Right atrium auricular region (tissue), 2 donors: ENCODE measurements at regions not wholly inside any gene's neighbourhood (a gene's known extent, or its start where the extent isn't known, plus 50 kb on each side); places are given as distances from the start of the nearest gene placed in this dataset.

Experiments used
- DNase-seq: peaks from one replicate; pipeline ENCODE4 v3.0.0-alpha.2; 2019; ENCODE audit warnings: low spot score
- H3K27ac ChIP-seq, 2 donors: fragments of 200-600 bp; sonication (generic); 1 replicate in 1 of 2; 2 replicates in 1 of 2; pipeline ENCODE4 v1.5.1; 2016 to 2019
- H3K27me3 ChIP-seq, 2 donors: fragments of 200-600 bp; sonication (generic); one replicate each; pipeline versions ENCODE4 v1.5.1 to v1.6.0; 2017 to 2019
- H3K36me3 ChIP-seq: fragments of 200-600 bp; sonication (generic); one replicate; pipeline ENCODE4 v1.5.1; 2016
- H3K4me1 ChIP-seq, 2 donors: fragments of 200-600 bp; sonication (generic); one replicate each; pipeline versions ENCODE4 v1.5.1 to v1.6.0; 2017 to 2019
- H3K4me3 ChIP-seq, 2 donors: fragments of 200-600 bp; sonication (generic); 1 replicate in 1 of 2; 2 replicates in 1 of 2; pipeline ENCODE4 v1.5.1; 2017 to 2019; ENCODE audit warnings: mild to moderate bottlenecking in 1 of 2, moderate library complexity in 1 of 2
- H3K9me3 ChIP-seq, 2 donors: fragments of 200-600 bp; sonication (generic); one replicate each; pipeline ENCODE4 v1.5.1; 2019
- CTCF ChIP-seq, 2 donors: fragments of 200-600 bp; sonication (generic); IDR thresholded peaks; one replicate each; pipeline ENCODE4 v1.5.1; 2019; ENCODE audit warnings: antibody characterized with exemption in 2 of 2

- H3K4me3 ChIP-seq = no peak overlapping the region
- H3K4me1 ChIP-seq = no peaks in the 10 kb centered on the region
- no peak for DNase-seq
- no peaks in the 10 kb centered on the region for H3K9me3 ChIP-seq
- H3K27ac ChIP-seq = no peak overlapping the region
- no peaks in the 10 kb centered on the region for H3K27me3 ChIP-seq
- TF ChIP-seq CTCF (IDR thresholded peaks at IDR 0.05) = no peak
- no peaks in the 10 kb centered on the region for H3K36me3 ChIP-seq
These were observed 205.9 kb upstream of the RGMA start for GRCh38 chr15:93294896-93295295.

DNA sequence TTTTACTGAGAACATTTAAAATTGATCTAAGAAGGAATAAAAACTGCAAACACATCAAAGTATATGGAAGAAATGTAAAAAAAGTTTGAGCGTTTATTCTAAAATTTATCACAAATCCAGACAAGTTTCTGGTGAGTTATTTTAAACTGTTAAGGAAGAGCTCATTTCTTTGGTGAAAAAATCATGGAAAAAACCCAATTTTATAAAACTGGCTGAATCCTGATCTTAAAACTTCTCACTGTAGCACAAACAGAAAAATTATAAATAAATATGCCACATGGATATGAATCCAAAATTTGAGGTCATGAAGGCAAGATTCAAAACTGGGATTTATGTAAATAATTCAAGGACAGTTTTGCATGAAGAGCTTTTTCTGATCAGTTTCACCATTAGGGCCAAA, 205.1 kb upstream of the RGMA start:
- Histone ChIP-seq H3K4me1 (no peaks in the 10 kb centered on the region), H3K27ac (no peak overlapping the region), H3K27me3 (no peaks in the 10 kb centered on the region), H3K9me3 (no peaks in the 10 kb centered on the region), H3K4me3 (no peak overlapping the region), H3K36me3 (no peaks in the 10 kb centered on the region)
- no peak for DNase-seq
- no peak for TF ChIP-seq CTCF (IDR thresholded peaks at IDR 0.05)

- Histone ChIP-seq H3K36me3 (no peaks in the 10 kb centered on the region), H3K9me3 (no peaks in the 10 kb centered on the region), H3K27me3 (no peaks in the 10 kb centered on the region)
These were observed 202.4 kb upstream of the RGMA start for GRCh38 chr15:93291380-93291779.

DNA sequence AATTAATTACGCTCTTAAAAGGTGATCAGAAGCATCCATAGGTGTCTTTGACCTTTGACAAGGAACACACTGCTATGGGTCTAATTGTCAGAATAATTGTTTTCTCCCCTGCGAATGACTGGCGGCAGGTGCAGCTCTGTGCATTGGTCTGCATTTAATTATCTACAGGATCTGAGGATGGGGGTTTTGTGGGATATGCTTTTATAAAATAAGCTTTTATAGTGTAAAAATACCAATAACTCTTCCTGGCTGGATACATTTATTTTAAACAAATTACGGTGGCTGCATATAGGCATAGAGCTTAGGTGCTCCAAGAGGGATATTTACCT, 201.6 kb upstream of the RGMA start:
- Histone ChIP-seq H3K4me1 (no peaks in the 10 kb centered on the region), H3K27me3 (no peaks in the 10 kb centered on the region), H3K9me3 (no peaks in the 10 kb centered on the region), H3K4me3 (no peak overlapping the region), H3K27ac (no peak overlapping the region), H3K36me3 (no peaks in the 10 kb centered on the region)
- no peak for DNase-seq
- no peak for TF ChIP-seq CTCF (IDR thresholded peaks at IDR 0.05)

More at GRCh38 chr15:93291380-93291779, 202.4 kb upstream of the RGMA start:
- no peak overlapping the region for H3K4me3 ChIP-seq
- TF ChIP-seq CTCF (IDR thresholded peaks at IDR 0.05) = no peak
- no peak for DNase-seq
- H3K4me1 ChIP-seq = no peaks in the 10 kb centered on the region
- no peak overlapping the region for H3K27ac ChIP-seq

DNA sequence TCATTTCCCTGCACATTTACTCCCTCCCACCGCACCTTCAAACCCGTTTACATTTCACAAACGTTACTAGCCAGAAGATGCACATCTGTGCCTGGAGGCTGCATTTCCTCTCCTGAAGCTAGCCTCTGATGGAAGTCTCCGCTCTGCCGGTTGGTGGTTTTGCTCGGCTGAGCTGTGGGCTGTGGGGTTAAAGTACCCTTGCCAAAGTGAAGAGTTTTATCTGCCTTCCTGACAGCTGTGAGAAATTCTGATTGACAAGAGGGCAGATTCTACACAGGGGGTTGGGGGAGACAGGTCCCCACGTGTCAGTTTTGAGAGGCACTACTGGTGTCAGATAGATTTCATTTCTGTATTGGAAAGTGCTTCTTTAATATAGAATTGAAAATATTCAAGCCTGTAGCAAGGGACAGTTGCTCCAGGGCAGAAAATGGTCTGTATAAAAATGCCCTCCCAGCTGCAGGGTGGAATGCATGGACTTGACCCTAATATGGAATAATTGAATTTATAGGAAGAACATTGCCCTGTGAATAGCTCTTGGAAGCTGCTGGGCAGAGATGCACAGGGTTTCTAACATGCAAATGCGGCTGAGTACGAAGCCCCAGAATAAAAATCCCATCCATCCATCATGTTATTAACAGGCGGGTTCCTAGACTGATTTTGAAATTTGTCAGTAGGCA, 201.1 kb upstream of the RGMA start:
- no peaks in the 10 kb centered on the region for H3K4me1 ChIP-seq
- no peaks in the 10 kb centered on the region for H3K9me3 ChIP-seq
- DNase-seq = no peak
- H3K4me3 ChIP-seq = no peak overlapping the region
- no peak for TF ChIP-seq CTCF (IDR thresholded peaks at IDR 0.05)
- no peaks in the 10 kb centered on the region for H3K27me3 ChIP-seq
- no peaks in the 10 kb centered on the region for H3K36me3 ChIP-seq
- H3K27ac ChIP-seq = no peak overlapping the region

- Histone ChIP-seq H3K4me1 (no peaks in the 10 kb centered on the region), H3K36me3 (no peaks in the 10 kb centered on the region), H3K9me3 (no peaks in the 10 kb centered on the region), H3K4me3 (no peak overlapping the region), H3K27ac (no peak overlapping the region), H3K27me3 (no peaks in the 10 kb centered on the region)
- no peak for TF ChIP-seq CTCF (IDR thresholded peaks at IDR 0.05)
- no peak for DNase-seq
These were observed 199.8 kb upstream of the RGMA start for GRCh38 chr15:93288728-93289294.
